Astrocyte (in vitro differentiated cells and primary cell): ENCODE measurements at regions not wholly inside any gene's neighbourhood (a gene's known extent, or its start where the extent isn't known, plus 50 kb on each side); places are given as distances from the start of the nearest gene placed in this dataset.

ENCODE experiments used
- DNase-seq: peaks from one replicate; pipeline ENCODE4 v3.0.0-alpha.2; 2010; ENCODE audit warnings: low read depth
- FAIRE-seq: peaks from 2 replicates; lab custom pipeline; 2011; peaks lifted over from hg19 to GRCh38; lab: Jason Lieb, UNC
- H2AFZ ChIP-seq: 2 replicates; pipeline ENCODE4 v1.6.0; 2012; ENCODE audit warnings: low read depth, low read length, inconsistent platforms
- H3K27ac ChIP-seq: 2 replicates; pipeline ENCODE4 v1.5.1; 2011; ENCODE audit warnings: low read depth, low read length, inconsistent platforms
- H3K27me3 ChIP-seq: 2 replicates; pipeline ENCODE4 v1.6.0; 2011; ENCODE audit warnings: low read length, inconsistent platforms; ENCODE audit not compliant: insufficient read depth
- H3K36me3 ChIP-seq: 2 replicates; pipeline ENCODE4 v1.5.1; 2011; ENCODE audit warnings: low read length, inconsistent platforms; ENCODE audit not compliant: insufficient read depth
- H3K4me1 ChIP-seq: 2 replicates; pipeline ENCODE4 v1.5.1; 2011; ENCODE audit warnings: low read length, inconsistent platforms; ENCODE audit not compliant: insufficient read depth
- H3K4me2 ChIP-seq: 2 replicates; pipeline ENCODE4 v1.6.0; 2012; ENCODE audit warnings: low read length, inconsistent platforms
- H3K4me3 ChIP-seq: 2 replicates; pipeline ENCODE4 v1.5.1; 2011; ENCODE audit warnings: low read depth, mild to moderate bottlenecking, low read length, inconsistent platforms; ENCODE audit not compliant: insufficient read depth
- H3K79me2 ChIP-seq: 2 replicates; pipeline ENCODE4 v1.6.0; 2012; ENCODE audit warnings: mild to moderate bottlenecking, low read length, inconsistent platforms; ENCODE audit not compliant: insufficient read depth
- H3K9ac ChIP-seq: 2 replicates; pipeline ENCODE4 v1.6.0; 2012; ENCODE audit warnings: mild to moderate bottlenecking, low read length, inconsistent platforms
- H3K9me3 ChIP-seq: 2 replicates; pipeline ENCODE4 v1.5.1; 2012; ENCODE audit warnings: low read depth, mild to moderate bottlenecking, low read length, inconsistent platforms; ENCODE audit not compliant: insufficient read depth
- H4K20me1 ChIP-seq: 2 replicates; pipeline ENCODE4 v1.6.0; 2012; ENCODE audit warnings: low read length, inconsistent platforms; ENCODE audit not compliant: insufficient read depth
- H3K27ac Mint-ChIP-seq: one replicate; pipeline ENCODE4 v1.8.0; 2021; ENCODE audit warnings: mild to moderate bottlenecking, mixed read lengths; ENCODE audit not compliant: unreplicated experiment
- H3K27me3 Mint-ChIP-seq: one replicate; pipeline ENCODE4 v1.8.0; 2021; ENCODE audit warnings: low read depth, mixed read lengths; ENCODE audit not compliant: unreplicated experiment
- H3K36me3 Mint-ChIP-seq: one replicate; pipeline ENCODE4 v1.8.0; 2021; ENCODE audit warnings: low read depth, mixed read lengths; ENCODE audit not compliant: unreplicated experiment
- H3K4me1 Mint-ChIP-seq: one replicate; pipeline ENCODE4 v1.8.0; 2021; ENCODE audit warnings: low read depth, mixed read lengths; ENCODE audit not compliant: unreplicated experiment
- H3K4me3 Mint-ChIP-seq: one replicate; pipeline ENCODE4 v1.8.0; 2021; ENCODE audit warnings: mild to moderate bottlenecking, moderate library complexity, mixed read lengths; ENCODE audit not compliant: unreplicated experiment
- H3K9me3 Mint-ChIP-seq: one replicate; pipeline ENCODE4 v1.8.0; 2021; ENCODE audit warnings: mild to moderate bottlenecking, mixed read lengths; ENCODE audit not compliant: unreplicated experiment
- CTCF ChIP-seq: IDR thresholded peaks from 2 replicates; pipeline ENCODE4 v1.5.1; 2011; ENCODE audit warnings: low read depth, mild to moderate bottlenecking, inconsistent platforms, low read length, moderate library complexity; ENCODE audit not compliant: insufficient read depth
- EZH2 ChIP-seq: IDR thresholded peaks from 2 replicates; pipeline ENCODE4 v1.6.1; 2012; ENCODE audit warnings: mild to moderate bottlenecking, low read length, inconsistent platforms; ENCODE audit not compliant: insufficient read depth

GRCh38 chrX:34884817-34885216 lies 57.8 kb upstream of the FAM47B start:
- Histone ChIP-seq H2AFZ (no peak overlapping the region), H3K27me3 (no peaks in the 10 kb centered on the region), H3K4me3 (no peak overlapping the region), H3K36me3 (no peaks in the 10 kb centered on the region), H3K79me2 (no peaks in the 10 kb centered on the region), H3K9ac (peak overlapping the region; percentile 17), H3K9me3 (no peaks in the 10 kb centered on the region), H3K4me1 (peaks cover 15% of the 10 kb centered on the region), H3K27ac (peak overlapping the region; percentile 59), H3K4me2 (peak overlapping the region; percentile 58), H4K20me1 (no peaks in the 10 kb centered on the region)
- FAIRE-seq (peak; percentile 93), DNase-seq (peak; percentile 81)
- Mint-ChIP-seq H3K36me3 (no peaks in the 10 kb centered on the region), H3K4me3 (no peak overlapping the region), H3K27ac (peak overlapping the region; percentile 89), H3K27me3 (no peaks in the 10 kb centered on the region), H3K9me3 (no peaks in the 10 kb centered on the region), H3K4me1 (peaks cover 23% of the 10 kb centered on the region)
- TF ChIP-seq CTCF = no peak
- no peak for TF ChIP-seq EZH2

DNA sequence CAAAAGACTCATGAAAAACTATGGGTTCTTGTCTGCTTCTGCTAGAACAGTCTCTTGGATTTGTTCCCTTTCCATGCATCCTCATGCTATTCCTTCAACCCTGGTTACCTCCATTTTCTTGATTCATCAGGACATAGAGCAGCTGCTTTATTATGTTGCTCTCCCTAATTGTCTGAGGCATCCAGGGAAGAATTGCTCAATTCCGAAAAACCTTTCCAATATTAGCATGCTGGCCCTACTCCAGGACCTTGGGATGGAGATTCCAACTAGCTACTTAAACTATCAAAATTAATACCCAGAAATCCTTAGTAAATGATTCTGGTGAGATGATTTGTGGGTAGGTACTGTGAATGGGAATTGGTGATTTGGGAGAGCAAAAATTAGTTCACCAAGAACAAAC lies 56.6 kb upstream of the FAM47B start:
- H3K36me3 Mint-ChIP-seq = no peaks in the 10 kb centered on the region
- TF ChIP-seq EZH2 = no peak
- TF ChIP-seq CTCF = no peak
- no peaks in the 10 kb centered on the region for H3K36me3 ChIP-seq
- no peaks in the 10 kb centered on the region for H3K27me3 ChIP-seq
- no peaks in the 10 kb centered on the region for H3K9me3 ChIP-seq
- H3K4me2 ChIP-seq = no peak overlapping the region
- H3K4me3 Mint-ChIP-seq = no peak overlapping the region
- peaks cover 18% of the 10 kb centered on the region for H3K4me1 Mint-ChIP-seq
- H3K4me1 ChIP-seq = peaks cover 15% of the 10 kb centered on the region
- H3K27me3 Mint-ChIP-seq = no peaks in the 10 kb centered on the region
- no peak overlapping the region for H3K27ac Mint-ChIP-seq
- no peak overlapping the region for H3K9ac ChIP-seq
- FAIRE-seq = no peak
- no peak overlapping the region for H3K4me3 ChIP-seq
- H3K9me3 Mint-ChIP-seq = no peaks in the 10 kb centered on the region
- H3K79me2 ChIP-seq = no peaks in the 10 kb centered on the region
- no peak for DNase-seq
- H3K27ac ChIP-seq = no peak overlapping the region
- no peaks in the 10 kb centered on the region for H4K20me1 ChIP-seq
- H2AFZ ChIP-seq = no peak overlapping the region

GRCh38 chrX:34891391-34891790 lies 51.2 kb upstream of the FAM47B start:
- no peaks in the 10 kb centered on the region for H3K4me1 Mint-ChIP-seq
- Histone ChIP-seq H2AFZ (no peak overlapping the region), H3K4me3 (no peak overlapping the region), H3K27me3 (no peaks in the 10 kb centered on the region), H3K4me1 (no peaks in the 10 kb centered on the region), H3K9me3 (no peaks in the 10 kb centered on the region), H4K20me1 (no peaks in the 10 kb centered on the region), H3K4me2 (no peak overlapping the region), H3K36me3 (no peaks in the 10 kb centered on the region), H3K79me2 (no peaks in the 10 kb centered on the region), H3K9ac (no peak overlapping the region), H3K27ac (no peak overlapping the region)
- FAIRE-seq = peak; percentile 90
- TF ChIP-seq EZH2 = no peak
- TF ChIP-seq CTCF = no peak
- H3K36me3 Mint-ChIP-seq = no peaks in the 10 kb centered on the region
- DNase-seq = no peak
- no peaks in the 10 kb centered on the region for H3K9me3 Mint-ChIP-seq
- H3K27ac Mint-ChIP-seq = no peak overlapping the region
- no peak overlapping the region for H3K4me3 Mint-ChIP-seq
- no peaks in the 10 kb centered on the region for H3K27me3 Mint-ChIP-seq
